H9 (cell line): ENCODE measurements at regions not wholly inside any gene's neighbourhood (a gene's known extent, or its start where the extent isn't known, plus 50 kb on each side); places are given as distances from the start of the nearest gene placed in this dataset.

Source experiments
- DNase-seq: peaks from one replicate; pipeline ENCODE4 v3.0.0-alpha.2; 2017
- H2AFZ ChIP-seq: one replicate; pipeline ENCODE4 v1.6.1; 2013; ENCODE audit warnings: mild to moderate bottlenecking, low read length, control low read depth, moderate library complexity
- H2AK5ac ChIP-seq: 2 replicates; pipeline ENCODE4 v1.6.1; 2013; ENCODE audit warnings: low read length, control low read depth, mixed read lengths; ENCODE audit not compliant: insufficient read length
- H2BK120ac ChIP-seq: one replicate; pipeline ENCODE4 v1.6.1; 2013; ENCODE audit warnings: low read depth, mild to moderate bottlenecking, low read length, control low read depth, inconsistent platforms; ENCODE audit not compliant: poor library complexity, severe bottlenecking
- H2BK12ac ChIP-seq: 2 replicates; pipeline ENCODE4 v1.6.1; 2013; ENCODE audit warnings: low read length, control low read depth, mixed read lengths, low read depth; ENCODE audit not compliant: insufficient read length
- H2BK15ac ChIP-seq: 2 replicates; pipeline ENCODE4 v1.6.1; 2013; ENCODE audit warnings: low read depth, low read length, control low read depth
- H2BK20ac ChIP-seq: one replicate; pipeline ENCODE4 v1.6.1; 2013; ENCODE audit warnings: low read depth, mild to moderate bottlenecking, low read length, control low read depth, inconsistent platforms; ENCODE audit not compliant: poor library complexity, severe bottlenecking
- H2BK5ac ChIP-seq: 2 replicates; pipeline ENCODE4 v1.6.1; 2013; ENCODE audit warnings: low read length, control low read depth, mixed read lengths; ENCODE audit not compliant: insufficient read length
- H3K14ac ChIP-seq: 2 replicates; pipeline ENCODE4 v1.6.1; 2013; ENCODE audit warnings: low read length, control low read depth; ENCODE audit not compliant: insufficient read depth
- H3K18ac ChIP-seq: 2 replicates; pipeline ENCODE4 v1.6.1; 2013; ENCODE audit warnings: low read depth, mild to moderate bottlenecking, mixed read lengths, low read length, control low read depth; ENCODE audit not compliant: insufficient read length
- H3K23ac ChIP-seq: 2 replicates; pipeline ENCODE4 v1.6.1; 2013; ENCODE audit warnings: low read length, control low read depth, mixed read lengths, low read depth; ENCODE audit not compliant: insufficient read length
- H3K23me2 ChIP-seq: 2 replicates; pipeline ENCODE4 v1.6.1; 2013; ENCODE audit warnings: low read depth, mild to moderate bottlenecking, mixed read lengths, low read length, control low read depth; ENCODE audit not compliant: insufficient read length, poor library complexity, severe bottlenecking
- H3K27ac ChIP-seq: 2 replicates; pipeline ENCODE4 v1.5.1; 2013; ENCODE audit warnings: low read length, control low read depth, mixed read lengths, low read depth; ENCODE audit not compliant: insufficient read length
- H3K27me3 ChIP-seq: 2 replicates; pipeline ENCODE4 v1.6.1; 2013; ENCODE audit warnings: low read length, control low read depth, inconsistent platforms; ENCODE audit not compliant: insufficient read depth
- H3K4ac ChIP-seq: 2 replicates; pipeline ENCODE4 v1.6.1; 2013; ENCODE audit warnings: low read depth, mild to moderate bottlenecking, control low read depth, inconsistent platforms, low read length, moderate library complexity
- H3K4me1 ChIP-seq: 2 replicates; pipeline ENCODE4 v1.6.1; 2013; ENCODE audit warnings: low read length, control low read depth, inconsistent platforms; ENCODE audit not compliant: insufficient read depth
- H3K4me2 ChIP-seq: 2 replicates; pipeline ENCODE4 v1.6.1; 2013; ENCODE audit warnings: low read length, control low read depth, mixed read lengths; ENCODE audit not compliant: insufficient read length, insufficient read depth
- H3K56ac ChIP-seq: 2 replicates; pipeline ENCODE4 v1.6.1; 2013; ENCODE audit warnings: low read depth, mild to moderate bottlenecking, mixed read lengths, low read length, control low read depth; ENCODE audit not compliant: insufficient read length
- H3K79me1 ChIP-seq: 2 replicates; pipeline ENCODE4 v1.6.1; 2013; ENCODE audit warnings: low read depth, mild to moderate bottlenecking, moderate library complexity, low read length, control low read depth, inconsistent platforms; ENCODE audit not compliant: insufficient read depth, poor library complexity, severe bottlenecking
- H3K79me2 ChIP-seq: 2 replicates; pipeline ENCODE4 v1.6.1; 2013; ENCODE audit warnings: low read length, control low read depth, inconsistent platforms; ENCODE audit not compliant: insufficient read depth
- H3K9ac ChIP-seq: 2 replicates; pipeline ENCODE4 v1.6.1; 2013; ENCODE audit warnings: low read length, control low read depth, mixed read lengths; ENCODE audit not compliant: insufficient read length; ENCODE audit errors: extremely low read depth
- H3K9me3 ChIP-seq: one replicate; pipeline ENCODE4 v1.6.1; 2013; ENCODE audit warnings: low read depth, low read length, inconsistent platforms; ENCODE audit not compliant: control insufficient read depth
- H3T11ph ChIP-seq: one replicate; pipeline ENCODE4 v1.6.1; 2013; ENCODE audit warnings: mild to moderate bottlenecking, low read length, control low read depth, inconsistent platforms
- H4K20me1 ChIP-seq: one replicate; pipeline ENCODE4 v1.6.1; 2013; ENCODE audit not compliant: control insufficient read depth, insufficient read length, insufficient read depth
- H4K5ac ChIP-seq: 2 replicates; pipeline ENCODE4 v1.6.1; 2013; ENCODE audit warnings: low read depth, mild to moderate bottlenecking, mixed read lengths, low read length, control low read depth; ENCODE audit not compliant: insufficient read length
- H4K8ac ChIP-seq: replicated peaks from 2 replicates; pipeline ENCODE4 v1.6.1; 2013; ENCODE audit warnings: low read length, control low read depth, mixed read lengths, low read depth; ENCODE audit not compliant: insufficient read length
- H4K91ac ChIP-seq: 2 replicates; pipeline ENCODE4 v1.6.1; 2013; ENCODE audit warnings: low read depth, mild to moderate bottlenecking, moderate library complexity, mixed read lengths, low read length, control low read depth; ENCODE audit not compliant: insufficient read length
- H3K27ac Mint-ChIP-seq, 3 experiments: 2 replicates in 2 of 3; 3 replicates in 1 of 3; pipeline ENCODE4 v1.8.0; 2020 to 2021; ENCODE audit warnings: mixed read lengths in 3 of 3, mild to moderate bottlenecking in 1 of 3, moderate library complexity in 1 of 3
- H3K27me3 Mint-ChIP-seq: 2 replicates; pipeline ENCODE4 v1.8.0; 2021; ENCODE audit warnings: low read depth, mild to moderate bottlenecking, moderate library complexity, mixed read lengths
- H3K36me3 Mint-ChIP-seq, 3 experiments: 2 replicates in 2 of 3; 3 replicates in 1 of 3; pipeline ENCODE4 v1.8.0; 2020 to 2021; ENCODE audit warnings: low read depth in 3 of 3, mixed read lengths in 3 of 3; ENCODE audit not compliant: insufficient read depth in 1 of 3
- H3K4me1 Mint-ChIP-seq, 2 experiments: 2 replicates each; pipeline ENCODE4 v1.8.0; 2020; ENCODE audit warnings: mixed read lengths in 2 of 2
- H3K4me3 Mint-ChIP-seq, 2 experiments: 2 replicates in 1 of 2; 3 replicates in 1 of 2; pipeline ENCODE4 v1.8.0; 2020 to 2021; ENCODE audit warnings: mild to moderate bottlenecking in 2 of 2, mixed read lengths in 2 of 2, moderate library complexity in 1 of 2
- H3K9me3 Mint-ChIP-seq, 2 experiments: 2 replicates in 1 of 2; 3 replicates in 1 of 2; pipeline ENCODE4 v1.8.0; 2020; ENCODE audit warnings: mild to moderate bottlenecking in 2 of 2, mixed read lengths in 2 of 2, moderate library complexity in 1 of 2
- WGBS: extraction: QIAGEN DNeasy Blood & Tissue Kit; methylation state at CpG from one replicate; pipeline ENCODE4 v1.1.7; 2013; ENCODE audit warnings: missing lambda C conversion rate, low lambda C conversion rate, mixed read lengths; ENCODE audit not compliant: insufficient read length; ENCODE audit errors: extremely low coverage; 5-methylcytosine and 5-hydroxymethylcytosine counted together
- TF ChIP-seq, protein P1 (sequence below): fragments of 200-600 bp; sonication (generic); conservative IDR thresholded peaks from 3 replicates; pipeline ENCODE4 v1.8.0; 2021; ENCODE audit warnings: antibody characterized with exemption, mild to moderate bottlenecking

- Histone ChIP-seq H3K4ac (no peak overlapping the region), H3K9me3 (no peaks in the 10 kb centered on the region), H3K79me1 (no peaks in the 10 kb centered on the region), H4K20me1 (no peaks in the 10 kb centered on the region), H2AK5ac (no peak overlapping the region), H4K5ac (no peak overlapping the region), H3K79me2 (no peaks in the 10 kb centered on the region), H2AFZ (no peak overlapping the region), H3K9ac (no peak overlapping the region), H3T11ph (no peak overlapping the region), H2BK15ac (no peak overlapping the region), H3K4me1 (no peaks in the 10 kb centered on the region), H3K56ac (no peak overlapping the region), H3K4me2 (no peak overlapping the region), H3K23me2 (no peaks in the 10 kb centered on the region), H3K27ac (no peak overlapping the region), H2BK120ac (no peak overlapping the region), H3K27me3 (no peaks in the 10 kb centered on the region), H3K23ac (no peak overlapping the region), H3K14ac (no peak overlapping the region), H4K8ac (no peak overlapping the region), H2BK5ac (no peak overlapping the region), H2BK20ac (no peak overlapping the region), H3K18ac (no peak overlapping the region), H4K91ac (no peak overlapping the region), H2BK12ac (no peak overlapping the region)
- Mint-ChIP-seq H3K27me3 (peaks cover 5% of the 10 kb centered on the region), H3K4me3 (no peak overlapping the region), H3K36me3 (peaks cover 3 to 18% (median 7%) of the 10 kb centered on the region in 3 experiments), H3K27ac (no peak overlapping the region), H3K9me3 (peaks cover 11 to 20% of the 10 kb centered on the region in 2 experiments), H3K4me1 (peaks cover 9 to 10% of the 10 kb centered on the region in 2 experiments)
- WGBS = no CpG with 5 or more reads among the region's 5 CpGs
- TF ChIP-seq, protein P1, sequence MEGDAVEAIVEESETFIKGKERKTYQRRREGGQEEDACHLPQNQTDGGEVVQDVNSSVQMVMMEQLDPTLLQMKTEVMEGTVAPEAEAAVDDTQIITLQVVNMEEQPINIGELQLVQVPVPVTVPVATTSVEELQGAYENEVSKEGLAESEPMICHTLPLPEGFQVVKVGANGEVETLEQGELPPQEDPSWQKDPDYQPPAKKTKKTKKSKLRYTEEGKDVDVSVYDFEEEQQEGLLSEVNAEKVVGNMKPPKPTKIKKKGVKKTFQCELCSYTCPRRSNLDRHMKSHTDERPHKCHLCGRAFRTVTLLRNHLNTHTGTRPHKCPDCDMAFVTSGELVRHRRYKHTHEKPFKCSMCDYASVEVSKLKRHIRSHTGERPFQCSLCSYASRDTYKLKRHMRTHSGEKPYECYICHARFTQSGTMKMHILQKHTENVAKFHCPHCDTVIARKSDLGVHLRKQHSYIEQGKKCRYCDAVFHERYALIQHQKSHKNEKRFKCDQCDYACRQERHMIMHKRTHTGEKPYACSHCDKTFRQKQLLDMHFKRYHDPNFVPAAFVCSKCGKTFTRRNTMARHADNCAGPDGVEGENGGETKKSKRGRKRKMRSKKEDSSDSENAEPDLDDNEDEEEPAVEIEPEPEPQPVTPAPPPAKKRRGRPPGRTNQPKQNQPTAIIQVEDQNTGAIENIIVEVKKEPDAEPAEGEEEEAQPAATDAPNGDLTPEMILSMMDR = no peak
- DNase-seq = no peak
Observed at GRCh38 chr1:228887101-228887500, 151.8 kb downstream of the RHOU start.
